ENCODE measurements at regions not wholly inside any gene's neighbourhood (a gene's known extent, or its start where the extent isn't known, plus 50 kb on each side); places are given as distances from the start of the nearest gene placed in this dataset.

GRCh38 chr3:16810593-16811367 is 74.0 kb upstream of the PLCL2 start:
- DNase-seq: no peak

- no peak for DNase-seq
Observed at GRCh38 chr3:16811950-16812349, 72.8 kb upstream of the PLCL2 start.

GRCh38 chr3:16813336-16813735 is 71.4 kb upstream of the PLCL2 start:
- DNase-seq: no peak

- no peak for DNase-seq
Observed at GRCh38 chr3:16816048-16816780, 68.5 kb upstream of the PLCL2 start.

- DNase-seq: no peak
Observed at GRCh38 chr3:16817197-16817596, 67.6 kb upstream of the PLCL2 start.

GRCh38 chr3:16818194-16818593 is 66.6 kb upstream of the PLCL2 start:
- no peak for DNase-seq

GRCh38 chr3:16818945-16819344 is 65.8 kb upstream of the PLCL2 start:
- DNase-seq: no peak

- no peak for DNase-seq
Observed at GRCh38 chr3:16820485-16820884, 64.3 kb upstream of the PLCL2 start.

GRCh38 chr3:16821053-16821452 is 63.7 kb upstream of the PLCL2 start:
- no peak for DNase-seq

GRCh38 chr3:16824081-16824696 is 60.6 kb upstream of the PLCL2 start:
- DNase-seq: no peak

GRCh38 chr3:16825617-16826204 is 59.0 kb upstream of the PLCL2 start:
- DNase-seq: peak; percentile 33

GRCh38 chr3:16828815-16829214 is 55.9 kb upstream of the PLCL2 start:
- DNase-seq: no peak

- DNase-seq: no peak
Observed at GRCh38 chr3:16831846-16832245, 52.9 kb upstream of the PLCL2 start.

- no peak for DNase-seq
Observed at GRCh38 chr3:16834214-16834613, 50.5 kb upstream of the PLCL2 start.

- no peak for DNase-seq
Observed at GRCh38 chr3:16834753-16835152, 50.0 kb upstream of the PLCL2 start.

Measured in left hindlimb (tissue), 1 donor.